CD8-positive, alpha-beta memory T cell (primary cell): ENCODE measurements at regions not wholly inside any gene's neighbourhood (a gene's known extent, or its start where the extent isn't known, plus 50 kb on each side); places are given as distances from the start of the nearest gene placed in this dataset.
"Not testable (repeated sequence)": the region's sequence is repeated elsewhere in the genome, so short reads cannot be mapped to it uniquely, and the experiment has no call there.

ENCODE experiments used
- CTCF ChIA-PET: fragments of 350-600 bp; sonication (Branson Sonifier 250); formaldehyde crosslinking; loops from one replicate; lab custom pipeline; 2021; ENCODE audit warnings: antibody characterized with exemption; lab: Charles Lee
- POLR2A ChIA-PET: fragments of 350-600 bp; sonication (Branson Sonifier 250); formaldehyde crosslinking; loops from one replicate; lab custom pipeline; 2021; ENCODE audit warnings: antibody characterized with exemption; lab: Charles Lee
- DNase-seq, 5 donors: peaks; one replicate each; pipeline versions ENCODE4 v3.0.0 to v3.0.0-alpha.2; 2020 to 2022; ENCODE audit warnings: mixed read lengths in 1 of 5
- H3K27ac ChIP-seq: one replicate; pipeline ENCODE4 v1.7.0; 2013; ENCODE audit warnings: low read depth, mild to moderate bottlenecking, low read length, moderate library complexity
- H3K27me3 ChIP-seq: 2 replicates; pipeline ENCODE4 v1.7.0; 2013; ENCODE audit warnings: low read length, mild to moderate bottlenecking; ENCODE audit not compliant: insufficient read depth, poor library complexity, severe bottlenecking
- H3K36me3 ChIP-seq: 2 replicates; pipeline ENCODE4 v1.7.0; 2013; ENCODE audit warnings: mild to moderate bottlenecking, low read length, moderate library complexity; ENCODE audit not compliant: insufficient read depth
- H3K4me1 ChIP-seq: 2 replicates; pipeline ENCODE4 v1.7.0; 2013; ENCODE audit warnings: mild to moderate bottlenecking, low read length, moderate library complexity; ENCODE audit not compliant: insufficient read depth
- H3K4me3 ChIP-seq: 2 replicates; pipeline ENCODE4 v1.7.0; 2013; ENCODE audit warnings: mild to moderate bottlenecking, low read length
- H3K9me3 ChIP-seq: 2 replicates; pipeline ENCODE4 v1.7.0; 2013; ENCODE audit warnings: mild to moderate bottlenecking, low read length
- H3K27ac Mint-ChIP-seq, 8 donors: one replicate each; pipeline ENCODE4 v1.8.0; 2020 to 2021; ENCODE audit warnings: mixed read lengths in 8 of 8, mild to moderate bottlenecking in 6 of 8, inconsistent platforms in 3 of 8, moderate library complexity in 3 of 8
- H3K27me3 Mint-ChIP-seq, 2 donors: one replicate each; pipeline ENCODE4 v1.8.0; 2020 to 2021; ENCODE audit warnings: mixed read lengths in 2 of 2, mild to moderate bottlenecking in 1 of 2, moderate library complexity in 1 of 2
- H3K36me3 Mint-ChIP-seq, 3 donors: one replicate each; pipeline ENCODE4 v1.8.0; 2020 to 2021; ENCODE audit warnings: mixed read lengths in 3 of 3, inconsistent platforms in 1 of 3, mild to moderate bottlenecking in 1 of 3
- H3K4me1 Mint-ChIP-seq, 3 donors: one replicate each; pipeline ENCODE4 v1.8.0; 2020 to 2021; ENCODE audit warnings: mixed read lengths in 3 of 3, inconsistent platforms in 1 of 3, mild to moderate bottlenecking in 1 of 3
- H3K4me3 Mint-ChIP-seq, 7 donors: one replicate each; pipeline ENCODE4 v1.8.0; 2020 to 2021; ENCODE audit warnings: mixed read lengths in 7 of 7, mild to moderate bottlenecking in 6 of 7, moderate library complexity in 4 of 7, inconsistent platforms in 2 of 7
- H3K9me3 Mint-ChIP-seq, 5 donors: one replicate each; pipeline ENCODE4 v1.8.0; 2020 to 2022; ENCODE audit warnings: mixed read lengths in 5 of 5, mild to moderate bottlenecking in 3 of 5, moderate library complexity in 2 of 5, inconsistent platforms in 1 of 5

GRCh38 chr1:70778934-70779333 is 268.7 kb downstream of the PTGER3 start:
- Histone ChIP-seq H3K27me3 (no peaks in the 10 kb centered on the region), H3K4me1 (no peaks in the 10 kb centered on the region), H3K4me3 (no peak overlapping the region), H3K36me3 (no peaks in the 10 kb centered on the region), H3K9me3 (no peaks in the 10 kb centered on the region), H3K27ac (no peak overlapping the region)
- Mint-ChIP-seq H3K36me3 (no peaks in the 10 kb centered on the region), H3K27me3 (no peaks in the 10 kb centered on the region), H3K4me3 (no peak overlapping the region), H3K27ac (no peak overlapping the region), H3K9me3 (peaks cover 0 to 9% (median 3%) of the 10 kb centered on the region in 5 donors), H3K4me1 (no peaks in the 10 kb centered on the region)
- CTCF ChIA-PET: no interaction called here
- no peak for DNase-seq
- POLR2A ChIA-PET: no interaction called here

GRCh38 chr1:70779571-70779970 is 268.0 kb downstream of the PTGER3 start:
- H3K4me3 ChIP-seq: no peak overlapping the region
- no peaks in the 10 kb centered on the region for H3K4me1 ChIP-seq
- DNase-seq: no peak
- H3K27me3 Mint-ChIP-seq: no peaks in the 10 kb centered on the region
- H3K27ac ChIP-seq: no peak overlapping the region
- H3K9me3 ChIP-seq: no peaks in the 10 kb centered on the region
- H3K27ac Mint-ChIP-seq: no peak overlapping the region
- peaks cover 0 to 9% (median 3%) of the 10 kb centered on the region in 5 donors for H3K9me3 Mint-ChIP-seq
- ChIA-PET CTCF (no interaction called here), POLR2A (no interaction called here)
- H3K36me3 ChIP-seq: no peaks in the 10 kb centered on the region
- H3K27me3 ChIP-seq: no peaks in the 10 kb centered on the region
- peaks cover 0 to 1% (median 0%) of the 10 kb centered on the region in 3 donors for H3K36me3 Mint-ChIP-seq
- H3K4me3 Mint-ChIP-seq: no peak overlapping the region
- no peaks in the 10 kb centered on the region for H3K4me1 Mint-ChIP-seq

- H3K27me3 ChIP-seq: no peaks in the 10 kb centered on the region
- H3K27ac ChIP-seq: no peak overlapping the region
- peaks cover 0 to 1% (median 0%) of the 10 kb centered on the region in 3 donors for H3K36me3 Mint-ChIP-seq
- H3K27ac Mint-ChIP-seq: no peak overlapping the region
- H3K9me3 Mint-ChIP-seq: peaks cover 0 to 3% (median under 1%) of the 10 kb centered on the region in 5 donors
- ChIA-PET CTCF (no interaction called here), POLR2A (no interaction called here)
- H3K9me3 ChIP-seq: no peaks in the 10 kb centered on the region
- H3K4me1 ChIP-seq: no peaks in the 10 kb centered on the region
- H3K4me3 Mint-ChIP-seq: no peak overlapping the region
- no peaks in the 10 kb centered on the region for H3K4me1 Mint-ChIP-seq
- no peak overlapping the region for H3K4me3 ChIP-seq
- DNase-seq: no peak
- H3K36me3 ChIP-seq: no peaks in the 10 kb centered on the region
- H3K27me3 Mint-ChIP-seq: no peaks in the 10 kb centered on the region
Observed at GRCh38 chr1:70785287-70785686, 262.3 kb downstream of the PTGER3 start.

GRCh38 chr1:70790232-70790923 is 257.2 kb downstream of the PTGER3 start:
- Mint-ChIP-seq H3K4me3 (no peak overlapping the region), H3K36me3 (no peaks in the 10 kb centered on the region), H3K27me3 (peaks cover 0 to 2% of the 10 kb centered on the region in 2 donors), H3K27ac (no peak overlapping the region), H3K9me3 (peaks cover 0 to 8% (median 3%) of the 10 kb centered on the region in 5 donors), H3K4me1 (no peaks in the 10 kb centered on the region)
- CTCF ChIA-PET: no interaction called here
- no peaks in the 10 kb centered on the region for H3K4me1 ChIP-seq
- no peak for DNase-seq
- no peak overlapping the region for H3K27ac ChIP-seq
- POLR2A ChIA-PET: no interaction called here
- H3K9me3 ChIP-seq: no peaks in the 10 kb centered on the region
- no peaks in the 10 kb centered on the region for H3K36me3 ChIP-seq
- no peak overlapping the region for H3K4me3 ChIP-seq
- H3K27me3 ChIP-seq: no peaks in the 10 kb centered on the region

GRCh38 chr1:70795064-70795463 is 252.6 kb downstream of the PTGER3 start:
- H3K36me3 Mint-ChIP-seq, H3K4me1 Mint-ChIP-seq, H3K4me3 ChIP-seq, DNase-seq, H3K27me3 Mint-ChIP-seq, H3K27ac ChIP-seq, H3K9me3 ChIP-seq, H3K4me1 ChIP-seq, H3K4me3 Mint-ChIP-seq, POLR2A ChIA-PET, CTCF ChIA-PET, H3K27me3 ChIP-seq, H3K36me3 ChIP-seq, H3K27ac Mint-ChIP-seq: not testable (repeated sequence)
- H3K9me3 Mint-ChIP-seq: peaks cover 2 to 14% (median 11%) of the 10 kb centered on the region in 5 donors

GRCh38 chr1:70796298-70796697 is 251.3 kb downstream of the PTGER3 start:
- H3K9me3 ChIP-seq, H3K36me3 ChIP-seq, H3K27ac Mint-ChIP-seq, DNase-seq, H3K4me1 ChIP-seq, H3K27ac ChIP-seq, H3K4me3 Mint-ChIP-seq, H3K4me1 Mint-ChIP-seq, H3K27me3 ChIP-seq, H3K4me3 ChIP-seq, H3K36me3 Mint-ChIP-seq, H3K27me3 Mint-ChIP-seq, CTCF ChIA-PET, POLR2A ChIA-PET: not testable (repeated sequence)
- H3K9me3 Mint-ChIP-seq: peaks cover 2 to 12% (median 9%) of the 10 kb centered on the region in 5 donors

- DNase-seq, H3K36me3 ChIP-seq, H3K27me3 Mint-ChIP-seq, H3K27ac Mint-ChIP-seq, CTCF ChIA-PET, H3K9me3 ChIP-seq, H3K27ac ChIP-seq, H3K36me3 Mint-ChIP-seq, H3K4me1 ChIP-seq, H3K27me3 ChIP-seq, H3K4me3 Mint-ChIP-seq, H3K4me1 Mint-ChIP-seq, H3K4me3 ChIP-seq, POLR2A ChIA-PET: not testable (repeated sequence)
- H3K9me3 Mint-ChIP-seq: peaks cover 2 to 10% (median 6%) of the 10 kb centered on the region in 5 donors
Observed at GRCh38 chr1:70802625-70803024, 245.0 kb downstream of the PTGER3 start.

GRCh38 chr1:70805641-70806040 is 242.0 kb downstream of the PTGER3 start:
- ChIA-PET POLR2A (no interaction called here), CTCF (no interaction called here)
- Histone ChIP-seq H3K27me3 (no peaks in the 10 kb centered on the region), H3K36me3 (no peaks in the 10 kb centered on the region), H3K27ac (no peak overlapping the region), H3K9me3 (no peaks in the 10 kb centered on the region), H3K4me3 (no peak overlapping the region), H3K4me1 (no peaks in the 10 kb centered on the region)
- no peak for DNase-seq
- H3K4me1 Mint-ChIP-seq: no peaks in the 10 kb centered on the region
- H3K9me3 Mint-ChIP-seq: peaks cover 0 to 10% (median 4%) of the 10 kb centered on the region in 5 donors
- H3K4me3 Mint-ChIP-seq: no peak overlapping the region
- H3K27ac Mint-ChIP-seq: no peak overlapping the region
- H3K27me3 Mint-ChIP-seq: no peaks in the 10 kb centered on the region
- no peaks in the 10 kb centered on the region for H3K36me3 Mint-ChIP-seq
